ENCODE measurements at regions not wholly inside any gene's neighbourhood (a gene's known extent, or its start where the extent isn't known, plus 50 kb on each side); places are given as distances from the start of the nearest gene placed in this dataset.

DNA sequence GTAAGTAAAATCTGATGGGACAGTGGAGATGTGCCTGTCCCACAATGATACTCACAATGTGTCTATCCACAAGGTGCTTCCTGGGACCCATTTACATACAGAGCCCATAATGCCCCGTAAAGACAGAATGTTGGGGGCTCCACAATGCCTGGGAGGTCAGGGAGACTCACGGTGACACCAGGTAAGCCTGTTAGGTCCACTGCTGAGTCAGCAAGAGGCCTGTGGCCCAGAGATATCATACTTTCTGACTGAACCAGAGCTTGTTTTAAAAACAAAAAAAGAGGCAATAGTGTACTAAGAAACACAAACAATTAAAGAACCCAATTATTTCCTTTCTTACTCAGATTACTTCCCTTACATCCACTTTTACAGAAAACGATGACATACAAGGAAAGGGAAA is 771.1 kb upstream of the ID2 start:
- Mint-ChIP-seq H3K4me1 (no peaks in the 10 kb centered on the region), H3K27ac (no peak overlapping the region), H3K36me3 (no peaks in the 10 kb centered on the region), H3K4me3 (no peak overlapping the region), H3K9me3 (peaks cover 12% of the 10 kb centered on the region), H3K27me3 (no peaks in the 10 kb centered on the region)
- ATAC-seq: no peak

GRCh38 chr2:7911196-7911595 is 770.7 kb upstream of the ID2 start:
- no peaks in the 10 kb centered on the region for H3K4me1 Mint-ChIP-seq
- no peak overlapping the region for H3K4me3 Mint-ChIP-seq
- peaks cover 12% of the 10 kb centered on the region for H3K9me3 Mint-ChIP-seq
- no peak overlapping the region for H3K27ac Mint-ChIP-seq
- ATAC-seq: no peak
- no peaks in the 10 kb centered on the region for H3K36me3 Mint-ChIP-seq
- no peaks in the 10 kb centered on the region for H3K27me3 Mint-ChIP-seq

DNA sequence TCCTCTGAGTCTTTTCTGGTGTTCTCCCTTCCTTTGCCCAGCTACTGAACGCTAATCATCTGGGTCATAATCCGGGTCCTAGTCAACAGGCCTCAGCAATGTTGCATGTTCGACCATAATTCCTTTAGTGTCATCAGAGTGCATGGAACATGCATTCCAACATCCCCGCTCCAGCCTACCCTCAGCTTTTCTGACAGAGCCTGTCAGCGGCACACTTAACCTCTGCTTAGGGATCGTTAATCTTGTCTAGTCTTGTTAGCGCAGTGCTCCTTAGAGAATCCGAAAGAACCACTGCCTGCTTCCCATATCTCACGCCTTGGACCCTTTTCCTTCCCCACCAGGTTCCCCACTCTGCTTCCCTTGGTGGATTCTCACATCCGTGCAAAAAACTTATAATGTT is 767.9 kb upstream of the ID2 start:
- H3K36me3 Mint-ChIP-seq: no peaks in the 10 kb centered on the region
- H3K27ac Mint-ChIP-seq: no peak overlapping the region
- no peak for ATAC-seq
- peaks cover 9% of the 10 kb centered on the region for H3K9me3 Mint-ChIP-seq
- H3K4me3 Mint-ChIP-seq: no peak overlapping the region
- H3K4me1 Mint-ChIP-seq: no peaks in the 10 kb centered on the region
- no peaks in the 10 kb centered on the region for H3K27me3 Mint-ChIP-seq

- Mint-ChIP-seq H3K4me3 (no peak overlapping the region), H3K4me1 (no peaks in the 10 kb centered on the region), H3K9me3 (no peaks in the 10 kb centered on the region), H3K36me3 (no peaks in the 10 kb centered on the region), H3K27me3 (peaks cover 10% of the 10 kb centered on the region), H3K27ac (no peak overlapping the region)
- no peak for ATAC-seq
Observed at GRCh38 chr2:7915302-7916091, 766.4 kb upstream of the ID2 start.

- H3K36me3 Mint-ChIP-seq: no peaks in the 10 kb centered on the region
- peaks cover 10% of the 10 kb centered on the region for H3K27me3 Mint-ChIP-seq
- H3K4me3 Mint-ChIP-seq: no peak overlapping the region
- no peaks in the 10 kb centered on the region for H3K9me3 Mint-ChIP-seq
- ATAC-seq: no peak
- H3K27ac Mint-ChIP-seq: no peak overlapping the region
- H3K4me1 Mint-ChIP-seq: no peaks in the 10 kb centered on the region
Observed at GRCh38 chr2:7916670-7917069, 765.2 kb upstream of the ID2 start.

- Mint-ChIP-seq H3K9me3 (peaks cover 3% of the 10 kb centered on the region), H3K4me1 (no peaks in the 10 kb centered on the region), H3K36me3 (no peaks in the 10 kb centered on the region), H3K4me3 (no peak overlapping the region), H3K27ac (no peak overlapping the region), H3K27me3 (peaks cover 10% of the 10 kb centered on the region)
- no peak for ATAC-seq
Observed at GRCh38 chr2:7919510-7919909, 762.3 kb upstream of the ID2 start.

DNA sequence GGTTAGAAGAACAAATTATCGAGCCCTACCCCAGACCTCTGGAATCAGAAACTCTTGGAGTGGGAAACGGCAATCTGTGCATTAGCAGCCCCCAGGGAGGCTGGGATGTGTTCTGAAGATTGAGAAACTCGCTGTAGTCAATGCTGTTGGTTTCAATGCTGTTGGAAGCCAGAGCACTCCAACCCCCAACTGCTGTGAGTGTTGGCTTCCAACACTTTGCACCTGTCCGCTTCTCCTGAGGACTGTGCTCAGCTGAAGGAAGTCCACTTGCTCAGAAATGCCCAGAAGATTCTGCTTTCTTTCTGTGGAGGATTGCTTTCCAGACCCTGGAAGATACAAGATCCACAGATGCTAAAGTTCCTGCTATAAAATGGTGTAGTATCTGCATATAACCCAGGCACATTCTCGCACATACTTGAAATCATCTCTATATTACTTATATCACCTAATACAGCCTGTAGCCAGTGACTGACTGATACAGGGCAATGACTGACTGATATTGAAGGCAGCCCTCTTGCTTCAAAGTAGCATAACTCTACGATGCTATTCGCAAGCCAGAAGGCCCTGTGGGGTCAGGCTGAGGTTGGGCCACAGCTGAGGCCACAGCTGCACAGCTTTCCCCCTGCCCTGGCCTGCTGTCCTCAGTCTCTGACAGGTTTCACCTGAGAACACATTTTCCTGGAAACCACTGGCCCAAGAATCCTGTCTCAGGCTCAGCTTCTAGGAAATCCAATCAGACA is 757.7 kb upstream of the ID2 start:
- Mint-ChIP-seq H3K4me3 (no peak overlapping the region), H3K27me3 (peaks cover 9% of the 10 kb centered on the region), H3K27ac (no peak overlapping the region), H3K9me3 (peaks cover 3% of the 10 kb centered on the region), H3K4me1 (no peaks in the 10 kb centered on the region), H3K36me3 (no peaks in the 10 kb centered on the region)
- peak; percentile 43 for ATAC-seq

DNA sequence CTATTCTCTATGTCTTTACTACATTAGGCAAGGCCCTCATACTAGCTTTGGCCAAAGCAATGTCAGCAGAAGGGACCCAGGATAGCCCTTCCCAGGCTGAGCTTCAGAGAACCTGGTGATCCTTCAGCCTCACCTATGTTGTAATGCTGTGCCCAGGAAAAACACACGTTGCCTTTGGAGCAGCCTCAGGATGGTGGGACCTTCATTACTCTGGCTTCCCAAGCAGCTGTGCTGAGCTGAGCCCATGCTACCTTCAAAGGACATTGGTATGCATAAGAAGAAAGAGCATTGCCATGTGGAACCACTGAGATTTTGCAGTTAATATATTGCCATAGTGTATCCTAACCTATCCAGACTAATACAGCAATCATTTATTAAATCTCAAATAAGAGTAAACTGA is 756.4 kb upstream of the ID2 start:
- no peaks in the 10 kb centered on the region for H3K27me3 Mint-ChIP-seq
- H3K4me1 Mint-ChIP-seq: no peaks in the 10 kb centered on the region
- H3K4me3 Mint-ChIP-seq: no peak overlapping the region
- no peak overlapping the region for H3K27ac Mint-ChIP-seq
- H3K36me3 Mint-ChIP-seq: no peaks in the 10 kb centered on the region
- peak; percentile 12 for ATAC-seq
- H3K9me3 Mint-ChIP-seq: peaks cover 3% of the 10 kb centered on the region

GRCh38 chr2:7927691-7928090 is 754.2 kb upstream of the ID2 start:
- Mint-ChIP-seq H3K27me3 (no peaks in the 10 kb centered on the region), H3K9me3 (no peaks in the 10 kb centered on the region), H3K4me1 (no peaks in the 10 kb centered on the region), H3K36me3 (no peaks in the 10 kb centered on the region), H3K4me3 (no peak overlapping the region), H3K27ac (no peak overlapping the region)
- ATAC-seq: no peak

DNA sequence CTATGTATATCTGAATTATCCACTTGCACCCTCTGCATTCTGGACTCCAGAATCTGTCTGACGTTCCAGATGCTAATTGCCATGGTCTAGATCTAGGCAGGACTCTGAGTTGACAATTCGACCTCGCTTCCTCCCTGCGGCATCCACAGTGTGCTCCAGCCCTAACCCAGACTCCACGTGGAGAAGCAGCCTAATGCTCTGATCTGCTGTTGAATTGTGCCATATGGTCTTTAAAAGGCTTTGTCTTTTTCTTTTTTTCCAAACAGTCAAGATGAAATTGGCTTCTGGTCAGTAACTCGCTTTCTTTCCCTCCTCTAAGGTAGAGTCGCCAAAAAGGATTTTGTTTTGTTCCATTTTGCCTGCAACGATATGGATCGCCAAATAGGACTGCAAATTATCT is 752.6 kb upstream of the ID2 start:
- no peaks in the 10 kb centered on the region for H3K4me1 Mint-ChIP-seq
- ATAC-seq: no peak
- no peak overlapping the region for H3K4me3 Mint-ChIP-seq
- no peak overlapping the region for H3K27ac Mint-ChIP-seq
- H3K36me3 Mint-ChIP-seq: no peaks in the 10 kb centered on the region
- H3K27me3 Mint-ChIP-seq: no peaks in the 10 kb centered on the region
- no peaks in the 10 kb centered on the region for H3K9me3 Mint-ChIP-seq

DNA sequence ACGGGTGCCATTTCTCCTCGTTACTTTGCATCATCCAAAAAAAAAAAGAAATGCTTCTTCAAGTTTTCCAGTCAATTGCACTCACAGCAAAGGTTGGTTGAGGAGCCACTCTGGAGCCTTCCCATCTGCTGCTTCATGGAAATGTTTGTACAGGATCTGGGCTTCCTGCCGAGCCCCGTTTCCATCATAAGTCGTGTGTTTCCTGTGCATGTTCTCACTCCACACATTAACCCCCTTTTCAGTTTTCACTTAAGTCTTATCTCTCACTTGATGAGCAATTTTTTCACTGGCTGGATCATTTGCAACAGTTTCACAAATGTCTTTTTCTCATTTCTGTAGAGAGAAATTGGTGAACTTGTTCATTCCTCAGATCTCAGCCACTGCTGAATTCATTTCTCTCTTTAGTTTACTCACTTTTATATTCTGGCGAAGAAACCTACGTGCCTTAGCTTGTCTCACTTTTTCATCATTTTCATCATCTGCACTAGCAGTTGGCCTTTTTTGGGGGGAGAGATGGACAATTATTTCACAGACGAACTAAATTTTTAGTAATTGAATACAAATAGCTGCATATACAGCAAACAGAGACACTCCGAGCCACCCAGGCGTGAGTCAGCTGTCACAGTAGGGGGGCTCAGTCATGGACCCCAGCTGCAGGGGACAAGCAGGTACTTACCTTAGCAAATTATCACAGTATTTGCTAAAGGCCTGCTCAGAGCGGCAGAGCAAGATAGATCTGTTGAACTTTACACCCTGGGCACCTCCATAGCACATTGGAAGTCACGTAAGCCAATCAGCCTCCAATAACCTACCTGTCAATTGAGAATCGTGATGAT is 750.8 kb upstream of the ID2 start:
- Mint-ChIP-seq H3K27ac (no peak overlapping the region), H3K27me3 (no peaks in the 10 kb centered on the region), H3K4me3 (no peak overlapping the region), H3K9me3 (no peaks in the 10 kb centered on the region), H3K36me3 (no peaks in the 10 kb centered on the region), H3K4me1 (no peaks in the 10 kb centered on the region)
- ATAC-seq: no peak

- no peak for ATAC-seq
- H3K9me3 Mint-ChIP-seq: no peaks in the 10 kb centered on the region
- no peaks in the 10 kb centered on the region for H3K4me1 Mint-ChIP-seq
- H3K27ac Mint-ChIP-seq: no peak overlapping the region
- no peak overlapping the region for H3K4me3 Mint-ChIP-seq
- H3K27me3 Mint-ChIP-seq: no peaks in the 10 kb centered on the region
- H3K36me3 Mint-ChIP-seq: no peaks in the 10 kb centered on the region
Observed at GRCh38 chr2:7931808-7932207, 750.0 kb upstream of the ID2 start.

GRCh38 chr2:7933672-7934071 is 748.2 kb upstream of the ID2 start:
- Mint-ChIP-seq H3K4me3 (no peak overlapping the region), H3K4me1 (no peaks in the 10 kb centered on the region), H3K27me3 (peaks cover 12% of the 10 kb centered on the region), H3K36me3 (no peaks in the 10 kb centered on the region), H3K27ac (no peak overlapping the region), H3K9me3 (no peaks in the 10 kb centered on the region)
- ATAC-seq: no peak

DNA sequence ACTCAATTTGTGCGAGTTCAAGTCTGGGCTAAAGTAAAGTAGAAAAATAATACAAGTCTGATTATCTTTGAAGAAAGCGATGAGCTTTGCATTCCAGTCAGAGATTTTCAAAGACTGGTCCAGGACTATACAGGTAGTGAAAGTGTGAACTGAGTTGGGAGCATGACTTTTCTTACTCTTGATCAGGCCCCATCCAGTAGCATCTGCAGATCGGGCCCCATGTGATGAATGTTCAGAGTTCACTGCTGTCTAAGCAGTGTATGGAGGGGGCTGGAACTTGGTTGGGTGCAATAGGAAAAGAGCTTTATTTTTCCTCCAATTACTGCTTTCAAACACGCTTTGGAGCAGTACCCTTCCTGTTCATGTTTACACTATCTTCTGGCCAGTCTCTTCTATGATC is 747.4 kb upstream of the ID2 start:
- H3K27me3 Mint-ChIP-seq: peaks cover 15% of the 10 kb centered on the region
- H3K9me3 Mint-ChIP-seq: no peaks in the 10 kb centered on the region
- no peak overlapping the region for H3K4me3 Mint-ChIP-seq
- no peak overlapping the region for H3K27ac Mint-ChIP-seq
- no peaks in the 10 kb centered on the region for H3K36me3 Mint-ChIP-seq
- no peak for ATAC-seq
- H3K4me1 Mint-ChIP-seq: no peaks in the 10 kb centered on the region

DNA sequence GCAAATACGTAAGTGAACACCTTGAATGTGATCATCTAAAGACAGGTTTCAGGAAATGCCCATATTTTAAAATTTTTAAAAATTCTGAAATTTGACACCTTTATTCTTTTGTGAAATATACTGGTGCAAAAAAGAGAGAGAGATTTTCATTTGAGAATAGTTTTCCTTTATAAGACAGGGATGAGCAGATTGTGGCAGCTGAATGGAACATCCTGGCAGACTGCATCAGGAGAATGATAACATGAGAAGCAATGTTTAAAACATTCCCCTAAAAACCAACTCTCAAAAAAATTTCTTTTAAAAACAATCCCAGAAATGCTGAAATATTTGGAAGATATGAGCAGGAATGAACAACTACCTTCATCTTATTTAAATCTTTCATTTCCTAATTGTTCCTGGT is 744.8 kb upstream of the ID2 start:
- Mint-ChIP-seq H3K4me1 (no peaks in the 10 kb centered on the region), H3K27me3 (peaks cover 15% of the 10 kb centered on the region), H3K36me3 (no peaks in the 10 kb centered on the region), H3K4me3 (no peak overlapping the region), H3K27ac (no peak overlapping the region), H3K9me3 (no peaks in the 10 kb centered on the region)
- ATAC-seq: no peak
